ENCODE measurements at regions not wholly inside any gene's neighbourhood (a gene's known extent, or its start where the extent isn't known, plus 50 kb on each side); places are given as distances from the start of the nearest gene placed in this dataset.

- Histone ChIP-seq H3K36me3 (ENCODE audit: control insufficient read depth in 2 of 2, extremely low read depth in 1 of 2, insufficient read depth in 2 of 2, low read length in 2 of 2) (no peaks in the 10 kb centered on the region), H4K20me1 (ENCODE audit: control insufficient read depth, extremely low read depth, insufficient read depth, low read length) (no peaks in the 10 kb centered on the region), H2AFZ (ENCODE audit: control insufficient read depth, low read length) (no peak overlapping the region), H3K9me3 (ENCODE audit: control insufficient read depth, low read depth, low read length) (no peaks in the 10 kb centered on the region), H3K27ac (ENCODE audit: control insufficient read depth, insufficient read depth, low read length) (no peak overlapping the region), H3K79me2 (ENCODE audit: control insufficient read depth, insufficient read depth, low read length) (no peaks in the 10 kb centered on the region), H3K4me2 (ENCODE audit: control insufficient read depth, extremely low read depth, insufficient read depth, low read depth, low read length) (no peak overlapping the region), H3K4me1 (ENCODE audit: control insufficient read depth, extremely low read depth, insufficient read depth, low read length) (no peaks in the 10 kb centered on the region), H3K9ac (ENCODE audit: control insufficient read depth, extremely low read depth, insufficient read depth, low read length) (no peak overlapping the region), H3K27me3 (ENCODE audit: control insufficient read depth, extremely low read depth, insufficient read depth, low read length) (no peaks in the 10 kb centered on the region), H3K4me3 (ENCODE audit: control insufficient read depth in 2 of 3, extremely low read depth in 1 of 3, insufficient read depth in 2 of 3, low read depth in 1 of 3, low read length in 3 of 3) (no peak overlapping the region), H3K9me1 (ENCODE audit: control insufficient read depth, extremely low read depth, insufficient read depth, low read length) (no peaks in the 10 kb centered on the region)
- no peak for FAIRE-seq
- DNase-seq (ENCODE audit: low read depth, low spot score): no peak
- dilution Hi-C loops (cut with MboI; ENCODE audit: extremely low pct_ligation_motif_present, low sequenced_read_pairs): no loop called here
- TF ChIP-seq CTCF (optimal IDR thresholded peaks at IDR 0.05 in 1 of 3, IDR thresholded peaks at IDR 0.05 in 1 of 3, conservative IDR thresholded peaks at IDR 0.05 in 1 of 3; ENCODE audit: extremely low read depth in 1 of 3, insufficient read depth in 2 of 3, low read length in 3 of 3): no peak
- no peak for TF ChIP-seq EZH2 (IDR thresholded peaks at IDR 0.05; ENCODE audit: low read length)
Measured at GRCh38 chrX:11913001-11913400, 155.0 kb downstream of the MSL3 start.

- no peak overlapping the region for H3K9ac ChIP-seq (ENCODE audit: control insufficient read depth, extremely low read depth, insufficient read depth, low read length)
- no peaks in the 10 kb centered on the region for H3K4me1 ChIP-seq (ENCODE audit: control insufficient read depth, extremely low read depth, insufficient read depth, low read length)
- no peaks in the 10 kb centered on the region for H3K36me3 ChIP-seq (ENCODE audit: control insufficient read depth in 2 of 2, extremely low read depth in 1 of 2, insufficient read depth in 2 of 2, low read length in 2 of 2)
- no peak overlapping the region for H3K4me2 ChIP-seq (ENCODE audit: control insufficient read depth, extremely low read depth, insufficient read depth, low read depth, low read length)
- no peak overlapping the region for H3K4me3 ChIP-seq (ENCODE audit: control insufficient read depth in 2 of 3, extremely low read depth in 1 of 3, insufficient read depth in 2 of 3, low read depth in 1 of 3, low read length in 3 of 3)
- no peak overlapping the region for H3K27ac ChIP-seq (ENCODE audit: control insufficient read depth, insufficient read depth, low read length)
- TF ChIP-seq CTCF (optimal IDR thresholded peaks at IDR 0.05 in 1 of 3, IDR thresholded peaks at IDR 0.05 in 1 of 3, conservative IDR thresholded peaks at IDR 0.05 in 1 of 3; ENCODE audit: extremely low read depth in 1 of 3, insufficient read depth in 2 of 3, low read length in 3 of 3) (no peak), EZH2 (IDR thresholded peaks at IDR 0.05; ENCODE audit: low read length) (no peak)
- FAIRE-seq (no peak), DNase-seq (ENCODE audit: low read depth, low spot score) (no peak)
- dilution Hi-C loops (cut with MboI; ENCODE audit: extremely low pct_ligation_motif_present, low sequenced_read_pairs): no loop called here
- H3K79me2 ChIP-seq (ENCODE audit: control insufficient read depth, insufficient read depth, low read length): no peaks in the 10 kb centered on the region
- H2AFZ ChIP-seq (ENCODE audit: control insufficient read depth, low read length): no peak overlapping the region
- no peaks in the 10 kb centered on the region for H3K9me1 ChIP-seq (ENCODE audit: control insufficient read depth, extremely low read depth, insufficient read depth, low read length)
- no peaks in the 10 kb centered on the region for H3K27me3 ChIP-seq (ENCODE audit: control insufficient read depth, extremely low read depth, insufficient read depth, low read length)
- H3K9me3 ChIP-seq (ENCODE audit: control insufficient read depth, low read depth, low read length): peaks cover 1% of the 10 kb centered on the region
- no peaks in the 10 kb centered on the region for H4K20me1 ChIP-seq (ENCODE audit: control insufficient read depth, extremely low read depth, insufficient read depth, low read length)
Measured at GRCh38 chrX:11929476-11929875, 171.4 kb downstream of the MSL3 start.
